Stomach (tissue), 4 donors: ENCODE measurements at regions not wholly inside any gene's neighbourhood (a gene's known extent, or its start where the extent isn't known, plus 50 kb on each side); places are given as distances from the start of the nearest gene placed in this dataset.

ENCODE experiments used
- EP300 ChIP-seq: sonication (generic); formaldehyde crosslinking; IDR thresholded peaks from one replicate; pipeline ENCODE4 v1.6.1; 2017; ENCODE audit warnings: antibody characterized with exemption
- POLR2A ChIP-seq, 4 donors: fragments of 450-650 bp; IDR thresholded peaks; one replicate each; pipeline ENCODE4 v1.6.1; 2016; ENCODE audit warnings: antibody characterized with exemption in 4 of 4, control low read depth in 2 of 4, mild to moderate bottlenecking in 1 of 4, moderate library complexity in 1 of 4
- TF ChIP-seq, protein P1 (sequence below), 7 experiments: fragments of 450-650 bp in 4 of 7; fragments of 200-600 bp in 3 of 7; sonication (generic) in 3 of 7; IDR thresholded peaks; one replicate each; pipeline ENCODE4 v1.5.1; 2016 to 2019; ENCODE audit warnings: antibody characterized with exemption in 7 of 7, control low read depth in 2 of 7, mild to moderate bottlenecking in 1 of 7

DNA sequence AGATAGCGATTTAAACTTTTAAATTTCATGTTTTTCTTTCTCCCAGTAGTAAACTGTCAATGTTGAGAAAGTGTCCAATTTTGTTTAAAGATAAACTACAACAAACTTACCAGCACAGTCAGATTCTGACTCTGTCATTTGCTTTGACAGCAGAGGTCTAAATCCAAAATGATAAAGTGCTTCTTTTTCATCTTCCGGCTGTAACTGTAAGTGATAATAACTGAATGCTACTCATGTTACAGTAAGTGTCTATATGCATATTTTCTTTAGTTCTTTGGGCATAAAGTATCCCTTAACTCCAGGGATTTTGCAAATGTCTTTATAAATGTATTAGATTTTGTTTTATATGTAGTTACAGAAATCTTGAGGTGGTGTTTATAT, 610.4 kb downstream of the RFPL4B start:
- TF ChIP-seq, protein P1, sequence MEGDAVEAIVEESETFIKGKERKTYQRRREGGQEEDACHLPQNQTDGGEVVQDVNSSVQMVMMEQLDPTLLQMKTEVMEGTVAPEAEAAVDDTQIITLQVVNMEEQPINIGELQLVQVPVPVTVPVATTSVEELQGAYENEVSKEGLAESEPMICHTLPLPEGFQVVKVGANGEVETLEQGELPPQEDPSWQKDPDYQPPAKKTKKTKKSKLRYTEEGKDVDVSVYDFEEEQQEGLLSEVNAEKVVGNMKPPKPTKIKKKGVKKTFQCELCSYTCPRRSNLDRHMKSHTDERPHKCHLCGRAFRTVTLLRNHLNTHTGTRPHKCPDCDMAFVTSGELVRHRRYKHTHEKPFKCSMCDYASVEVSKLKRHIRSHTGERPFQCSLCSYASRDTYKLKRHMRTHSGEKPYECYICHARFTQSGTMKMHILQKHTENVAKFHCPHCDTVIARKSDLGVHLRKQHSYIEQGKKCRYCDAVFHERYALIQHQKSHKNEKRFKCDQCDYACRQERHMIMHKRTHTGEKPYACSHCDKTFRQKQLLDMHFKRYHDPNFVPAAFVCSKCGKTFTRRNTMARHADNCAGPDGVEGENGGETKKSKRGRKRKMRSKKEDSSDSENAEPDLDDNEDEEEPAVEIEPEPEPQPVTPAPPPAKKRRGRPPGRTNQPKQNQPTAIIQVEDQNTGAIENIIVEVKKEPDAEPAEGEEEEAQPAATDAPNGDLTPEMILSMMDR (IDR thresholded peaks at IDR 0.05), result no peak
- TF ChIP-seq POLR2A (IDR thresholded peaks at IDR 0.05), result no peak
- no peak for TF ChIP-seq EP300
